ENCODE measurements at regions not wholly inside any gene's neighbourhood (a gene's known extent, or its start where the extent isn't known, plus 50 kb on each side); places are given as distances from the start of the nearest gene placed in this dataset.

- H3K4me3 ChIP-seq (ENCODE audit: low read depth, low read length), result no peak overlapping the region
- no peak for TF ChIP-seq CTCF (IDR thresholded peaks at IDR 0.05; ENCODE audit: low read depth, low read length)
Measured at GRCh38 chr18:27261769-27262549, 76.9 kb upstream of the CHST9 start.

GRCh38 chr18:27253571-27253970 is 68.5 kb upstream of the CHST9 start:
- no peak for TF ChIP-seq CTCF (IDR thresholded peaks at IDR 0.05; ENCODE audit: low read depth, low read length)
- H3K4me3 ChIP-seq (ENCODE audit: low read depth, low read length), result no peak overlapping the region

- TF ChIP-seq CTCF (IDR thresholded peaks at IDR 0.05; ENCODE audit: low read depth, low read length), result no peak
- no peak overlapping the region for H3K4me3 ChIP-seq (ENCODE audit: low read depth, low read length)
Measured at GRCh38 chr18:27250471-27250870, 65.4 kb upstream of the CHST9 start.

GRCh38 chr18:27249933-27250332 is 64.8 kb upstream of the CHST9 start:
- TF ChIP-seq CTCF (IDR thresholded peaks at IDR 0.05; ENCODE audit: low read depth, low read length), result no peak
- H3K4me3 ChIP-seq (ENCODE audit: low read depth, low read length), result no peak overlapping the region

- H3K4me3 ChIP-seq (ENCODE audit: low read depth, low read length), result no peak overlapping the region
- no peak for TF ChIP-seq CTCF (IDR thresholded peaks at IDR 0.05; ENCODE audit: low read depth, low read length)
Measured at GRCh38 chr18:27244259-27244658, 59.2 kb upstream of the CHST9 start.

- no peak overlapping the region for H3K4me3 ChIP-seq (ENCODE audit: low read depth, low read length)
- no peak for TF ChIP-seq CTCF (IDR thresholded peaks at IDR 0.05; ENCODE audit: low read depth, low read length)
Measured at GRCh38 chr18:27242392-27243047, 57.4 kb upstream of the CHST9 start.

GRCh38 chr18:27240383-27240782 is 55.3 kb upstream of the CHST9 start:
- H3K4me3 ChIP-seq (ENCODE audit: low read depth, low read length), result no peak overlapping the region
- no peak for TF ChIP-seq CTCF (IDR thresholded peaks at IDR 0.05; ENCODE audit: low read depth, low read length)

Data from WI38 (cell line).